ENCODE measurements at regions not wholly inside any gene's neighbourhood (a gene's known extent, or its start where the extent isn't known, plus 50 kb on each side); places are given as distances from the start of the nearest gene placed in this dataset.

- H3K9me3 ChIP-seq (replicated peaks in 1 of 3), result no peaks in the 10 kb centered on the region
- no peaks in the 10 kb centered on the region for H3K27me3 ChIP-seq
- WGBS, 4 donors, result 86 to 90% (median 86%) methylated on average over 2 of the region's 2 CpGs
- H3K36me3 ChIP-seq (replicated peaks in 1 of 2), result no peaks in the 10 kb centered on the region
- TF ChIP-seq CTCF (IDR thresholded peaks at IDR 0.05) (no peak), POLR2A (IDR thresholded peaks at IDR 0.05) (no peak)
- H3K27ac ChIP-seq, result no peak overlapping the region
- intact Hi-C loops (cut with DNase I), result no loop called here
- DNase-seq, result no peak
- no peak overlapping the region for H3K4me3 ChIP-seq
- H3K4me1 ChIP-seq (replicated peaks in 1 of 2), result no peaks in the 10 kb centered on the region
Observed at GRCh38 chr18:55841314-55841713, 253.3 kb upstream of the TCF4 start.

GRCh38 chr18:55840601-55841170, 252.7 kb upstream of the TCF4 start:
- no peaks in the 10 kb centered on the region for H3K4me1 ChIP-seq (replicated peaks in 1 of 2)
- no peaks in the 10 kb centered on the region for H3K9me3 ChIP-seq (replicated peaks in 1 of 3)
- no peak overlapping the region for H3K4me3 ChIP-seq
- H3K27ac ChIP-seq, result no peak overlapping the region
- no peak for DNase-seq
- H3K36me3 ChIP-seq (replicated peaks in 1 of 2), result no peaks in the 10 kb centered on the region
- WGBS, 4 donors, result 85 to 100% (median 92%) methylated on average over 5 to 30 of the region's 30 CpGs
- no peaks in the 10 kb centered on the region for H3K27me3 ChIP-seq
- intact Hi-C loops (cut with DNase I), result no loop called here
- TF ChIP-seq CTCF (IDR thresholded peaks at IDR 0.05) (no peak), POLR2A (IDR thresholded peaks at IDR 0.05) (no peak)

GRCh38 chr18:55839343-55839742, 251.4 kb upstream of the TCF4 start:
- Histone ChIP-seq H3K4me1 (replicated peaks in 1 of 2) (no peaks in the 10 kb centered on the region), H3K9me3 (replicated peaks in 1 of 3) (no peaks in the 10 kb centered on the region), H3K27me3 (no peaks in the 10 kb centered on the region), H3K4me3 (no peak overlapping the region), H3K27ac (no peak overlapping the region), H3K36me3 (replicated peaks in 1 of 2) (no peaks in the 10 kb centered on the region)
- intact Hi-C loops (cut with DNase I), result no loop called here
- DNase-seq, result no peak
- TF ChIP-seq POLR2A (IDR thresholded peaks at IDR 0.05), result no peak
- no peak for TF ChIP-seq CTCF (IDR thresholded peaks at IDR 0.05)

- no peaks in the 10 kb centered on the region for H3K4me1 ChIP-seq (replicated peaks in 1 of 2)
- TF ChIP-seq POLR2A (IDR thresholded peaks at IDR 0.05), result no peak
- TF ChIP-seq CTCF (IDR thresholded peaks at IDR 0.05), result no peak
- H3K27me3 ChIP-seq, result no peaks in the 10 kb centered on the region
- WGBS, 4 donors, result 72 to 79% (median 76%) methylated on average over 3 of the region's 3 CpGs
- no peaks in the 10 kb centered on the region for H3K9me3 ChIP-seq (replicated peaks in 1 of 3)
- no peaks in the 10 kb centered on the region for H3K36me3 ChIP-seq (replicated peaks in 1 of 2)
- H3K27ac ChIP-seq, result no peak overlapping the region
- DNase-seq, result no peak
- intact Hi-C loops (cut with DNase I), result no loop called here
- H3K4me3 ChIP-seq, result no peak overlapping the region
Observed at GRCh38 chr18:55838841-55839240, 250.8 kb upstream of the TCF4 start.
